Neuronal stem cell (in vitro differentiated cells): ENCODE measurements at regions not wholly inside any gene's neighbourhood (a gene's known extent, or its start where the extent isn't known, plus 50 kb on each side); places are given as distances from the start of the nearest gene placed in this dataset.
"Not testable (repeated sequence)": the region's sequence is repeated elsewhere in the genome, so short reads cannot be mapped to it uniquely, and the experiment has no call there.

Experiments
- DNase-seq: peaks from one replicate; pipeline ENCODE4 v3.0.0-alpha.2; 2013; ENCODE audit warnings: low spot score
- H2AFZ ChIP-seq: one replicate; pipeline ENCODE4 v1.6.1; 2013; ENCODE audit warnings: mild to moderate bottlenecking, low read length, inconsistent platforms
- H2AK5ac ChIP-seq: 2 replicates; pipeline ENCODE4 v1.6.1; 2013; ENCODE audit warnings: low read depth, mild to moderate bottlenecking, inconsistent platforms, low read length, moderate library complexity, mixed read lengths
- H2BK120ac ChIP-seq: 2 replicates; pipeline ENCODE4 v1.6.1; 2013; ENCODE audit warnings: low read depth, mild to moderate bottlenecking, inconsistent platforms, low read length, moderate library complexity, mixed read lengths
- H2BK12ac ChIP-seq: one replicate; pipeline ENCODE4 v1.6.1; 2013; ENCODE audit warnings: low read length, inconsistent platforms
- H2BK15ac ChIP-seq: 2 replicates; pipeline ENCODE4 v1.6.1; 2013; ENCODE audit warnings: mild to moderate bottlenecking, low read length, inconsistent platforms, mixed read lengths
- H2BK5ac ChIP-seq: one replicate; pipeline ENCODE4 v1.6.1; 2013; ENCODE audit warnings: inconsistent platforms, mild to moderate bottlenecking, low read length, moderate library complexity
- H3K14ac ChIP-seq: one replicate; pipeline ENCODE4 v1.6.1; 2013; ENCODE audit warnings: low read length, inconsistent platforms
- H3K18ac ChIP-seq: 2 replicates; pipeline ENCODE4 v1.6.1; 2013; ENCODE audit warnings: low read length, inconsistent platforms
- H3K23ac ChIP-seq: 2 replicates; pipeline ENCODE4 v1.6.1; 2013; ENCODE audit warnings: low read depth, mild to moderate bottlenecking, mixed read lengths, low read length, inconsistent platforms; ENCODE audit not compliant: poor library complexity
- H3K27ac ChIP-seq: replicated peaks from 3 replicates; pipeline ENCODE4 v1.5.1; 2013; ENCODE audit warnings: low read length, inconsistent platforms
- H3K27me3 ChIP-seq, 3 experiments: 2 replicates each; pipeline ENCODE4 v1.6.1; 2013; ENCODE audit warnings: low read length in 3 of 3, mild to moderate bottlenecking in 2 of 3, inconsistent platforms in 1 of 3, low read depth in 1 of 3, mixed read lengths in 1 of 3, moderate library complexity in 1 of 3; ENCODE audit not compliant: control insufficient read depth in 3 of 3, insufficient read depth in 3 of 3
- H3K36me3 ChIP-seq, 2 donors: replicated peaks in 1 of 2; 2 replicates each; pipeline ENCODE4 v1.6.1; 2013; ENCODE audit warnings: low read length in 2 of 2; ENCODE audit not compliant: control insufficient read depth in 2 of 2, insufficient read depth in 2 of 2
- H3K4ac ChIP-seq: 2 replicates; pipeline ENCODE4 v1.6.1; 2013; ENCODE audit warnings: inconsistent platforms, mild to moderate bottlenecking, low read length, moderate library complexity
- H3K4me1 ChIP-seq, 2 donors: 1 replicate in 1 of 2; 2 replicates in 1 of 2; pipeline ENCODE4 v1.6.1; 2013; ENCODE audit warnings: low read length in 2 of 2, low read depth in 1 of 2; ENCODE audit not compliant: control insufficient read depth in 2 of 2, insufficient read depth in 1 of 2
- H3K4me2 ChIP-seq: one replicate; pipeline ENCODE4 v1.6.1; 2013; ENCODE audit warnings: mild to moderate bottlenecking, low read length, inconsistent platforms; ENCODE audit not compliant: insufficient read depth, poor library complexity, severe bottlenecking
- H3K4me3 ChIP-seq, 2 donors: 2 replicates each; pipeline ENCODE4 v1.5.1; 2013; ENCODE audit warnings: low read length in 2 of 2, mild to moderate bottlenecking in 2 of 2, inconsistent platforms in 1 of 2, moderate library complexity in 1 of 2
- H3K79me1 ChIP-seq: one replicate; pipeline ENCODE4 v1.6.1; 2013; ENCODE audit warnings: low read depth, mild to moderate bottlenecking, inconsistent platforms, low read length, moderate library complexity
- H3K9ac ChIP-seq: one replicate; pipeline ENCODE4 v1.6.1; 2013; ENCODE audit warnings: mild to moderate bottlenecking, low read depth, low read length, inconsistent platforms; ENCODE audit not compliant: poor library complexity
- H3K9me3 ChIP-seq, 2 donors: replicated peaks in 1 of 2; 2 replicates each; pipeline versions ENCODE3 to v1.6.1; 2013; ENCODE audit warnings: low read length in 2 of 2, mild to moderate bottlenecking in 2 of 2, inconsistent platforms in 1 of 2, low read depth in 1 of 2, mixed read lengths in 1 of 2, moderate library complexity in 1 of 2; ENCODE audit not compliant: control insufficient read depth in 2 of 2, insufficient read depth in 1 of 2
- H4K8ac ChIP-seq: one replicate; pipeline ENCODE4 v1.6.1; 2013; ENCODE audit warnings: low read depth, mild to moderate bottlenecking, inconsistent platforms, low read length, moderate library complexity
- H4K91ac ChIP-seq: one replicate; pipeline ENCODE4 v1.6.1; 2013; ENCODE audit warnings: low read length, low read depth, mild to moderate bottlenecking, inconsistent platforms; ENCODE audit not compliant: poor library complexity
- WGBS, 2 donors: extraction: QIAGEN DNeasy Blood & Tissue Kit; methylation state at CpG; one replicate each; pipeline ENCODE4 v1.1.7; 2013; ENCODE audit warnings: missing lambda C conversion rate in 2 of 2, mixed read lengths in 1 of 2; ENCODE audit not compliant: insufficient read length in 2 of 2, insufficient replicate concordance in 1 of 2; ENCODE audit errors: extremely low coverage in 2 of 2; 5-methylcytosine and 5-hydroxymethylcytosine counted together

GRCh38 chr20:53773792-53774401 lies 180.3 kb upstream of the ZNF217 start:
- peaks cover 0 to 5% of the 10 kb centered on the region in 2 donors for H3K4me1 ChIP-seq
- H3K18ac ChIP-seq = no peak overlapping the region
- WGBS, 2 donors = no CpG with 5 or more reads among the region's 1 CpG
- no peak overlapping the region for H4K8ac ChIP-seq
- no peak overlapping the region for H2AFZ ChIP-seq
- H3K23ac ChIP-seq = no peak overlapping the region
- H3K4me3 ChIP-seq = no peak overlapping the region
- H2BK120ac ChIP-seq = no peak overlapping the region
- no peaks in the 10 kb centered on the region for H3K9me3 ChIP-seq
- no peaks in the 10 kb centered on the region for H3K79me1 ChIP-seq
- H2AK5ac ChIP-seq = no peak overlapping the region
- H2BK5ac ChIP-seq = no peak overlapping the region
- H2BK12ac ChIP-seq = no peak overlapping the region
- no peak overlapping the region for H3K27ac ChIP-seq
- H3K14ac ChIP-seq = no peak overlapping the region
- H3K4ac ChIP-seq = no peak overlapping the region
- no peak overlapping the region for H4K91ac ChIP-seq
- H3K27me3 ChIP-seq = no peaks in the 10 kb centered on the region
- H3K9ac ChIP-seq = no peak overlapping the region
- DNase-seq = no peak
- no peak overlapping the region for H2BK15ac ChIP-seq
- H3K4me2 ChIP-seq = no peak overlapping the region
- H3K36me3 ChIP-seq = no peaks in the 10 kb centered on the region

DNA sequence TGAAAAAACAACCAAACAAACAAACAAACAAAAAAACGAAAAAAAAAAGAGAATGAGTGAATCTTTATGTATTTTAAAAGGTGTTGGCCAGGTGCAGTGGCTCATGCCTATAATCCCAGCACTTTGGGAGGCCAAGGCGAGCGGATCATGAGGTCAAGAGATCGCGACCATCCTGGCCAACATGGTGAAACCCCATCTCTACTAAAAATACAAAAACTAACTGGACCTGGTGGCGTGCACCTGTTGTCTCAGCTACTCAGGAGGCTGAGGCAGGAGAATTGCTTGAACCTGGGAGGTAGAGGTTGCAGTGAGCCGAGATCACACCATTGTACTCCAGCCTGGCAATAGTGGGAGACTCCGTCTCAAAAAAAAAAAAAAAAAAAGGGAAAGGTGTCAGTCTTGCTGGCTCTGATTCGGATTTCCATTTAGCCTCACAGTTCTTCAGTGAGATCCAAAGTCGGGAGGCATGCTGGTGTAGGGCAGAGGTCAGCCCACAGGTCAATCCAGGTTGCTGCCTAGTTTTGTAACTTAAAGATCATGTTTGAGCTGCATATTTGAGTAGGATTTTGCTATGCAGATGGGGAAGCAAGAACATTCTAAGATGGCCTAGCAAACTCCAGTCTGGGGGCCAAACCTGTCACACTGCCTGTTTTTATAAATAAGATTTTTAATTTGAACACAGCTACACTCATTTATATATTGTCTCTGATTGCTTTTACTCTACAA lies 179.6 kb upstream of the ZNF217 start:
- not testable (repeated sequence) for H4K8ac ChIP-seq, H3K27ac ChIP-seq, H2BK5ac ChIP-seq, H2BK120ac ChIP-seq, H3K4me2 ChIP-seq, H2BK12ac ChIP-seq, H3K4ac ChIP-seq, H4K91ac ChIP-seq, H2AK5ac ChIP-seq, H3K79me1 ChIP-seq, H2BK15ac ChIP-seq, H3K4me3 ChIP-seq, H3K18ac ChIP-seq, DNase-seq, H3K9ac ChIP-seq, H3K9me3 ChIP-seq, H3K14ac ChIP-seq, H3K27me3 ChIP-seq, H2AFZ ChIP-seq, H3K4me1 ChIP-seq, H3K23ac ChIP-seq, H3K36me3 ChIP-seq
- no CpG with 5 or more reads among the region's 10 CpGs for WGBS, 2 donors

GRCh38 chr20:53769041-53769440 lies 175.4 kb upstream of the ZNF217 start:
- no peak overlapping the region for H2BK12ac ChIP-seq
- no peaks in the 10 kb centered on the region for H3K27me3 ChIP-seq
- no peak for DNase-seq
- H2AK5ac ChIP-seq = no peak overlapping the region
- H3K14ac ChIP-seq = no peak overlapping the region
- no peak overlapping the region for H2BK120ac ChIP-seq
- no CpG with 5 or more reads among the region's 5 CpGs for WGBS, 2 donors
- H3K4me1 ChIP-seq = peaks cover 5 to 8% of the 10 kb centered on the region in 2 donors
- H3K79me1 ChIP-seq = no peaks in the 10 kb centered on the region
- H3K18ac ChIP-seq = no peak overlapping the region
- no peak overlapping the region for H4K8ac ChIP-seq
- no peak overlapping the region for H3K4me2 ChIP-seq
- no peak overlapping the region for H2AFZ ChIP-seq
- no peak overlapping the region for H3K27ac ChIP-seq
- no peak overlapping the region for H3K9ac ChIP-seq
- H3K9me3 ChIP-seq = no peaks in the 10 kb centered on the region
- H4K91ac ChIP-seq = no peak overlapping the region
- no peaks in the 10 kb centered on the region for H3K36me3 ChIP-seq
- H2BK15ac ChIP-seq = no peak overlapping the region
- no peak overlapping the region for H3K4ac ChIP-seq
- H2BK5ac ChIP-seq = no peak overlapping the region
- H3K23ac ChIP-seq = no peak overlapping the region
- H3K4me3 ChIP-seq = no peak overlapping the region

DNA sequence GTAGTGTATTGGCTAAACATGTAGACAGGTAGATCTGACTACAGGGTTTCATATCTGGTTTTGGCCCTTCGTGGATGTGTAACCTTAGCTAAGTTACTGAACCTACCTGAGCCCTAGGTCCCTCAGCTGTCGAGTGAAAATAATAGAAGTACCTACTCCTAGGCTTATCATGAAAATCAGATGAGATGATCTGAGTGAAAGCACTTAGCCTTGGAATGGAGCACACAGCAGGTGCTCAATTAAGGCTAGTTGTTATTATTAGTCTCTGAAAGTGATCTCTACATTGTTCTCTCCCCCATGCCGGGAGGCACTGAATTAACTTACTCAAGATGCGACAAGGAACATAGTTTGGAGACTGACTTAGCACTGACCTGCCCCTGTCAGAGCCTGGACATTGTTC lies 174.7 kb upstream of the ZNF217 start:
- no CpG with 5 or more reads among the region's 4 CpGs for WGBS, 2 donors
- H4K8ac ChIP-seq = no peak overlapping the region
- no peak overlapping the region for H3K23ac ChIP-seq
- H3K14ac ChIP-seq = no peak overlapping the region
- no peak overlapping the region for H3K18ac ChIP-seq
- H2AFZ ChIP-seq = no peak overlapping the region
- H2BK12ac ChIP-seq = no peak overlapping the region
- H3K4me3 ChIP-seq = no peak overlapping the region
- DNase-seq = no peak
- H3K4me2 ChIP-seq = no peak overlapping the region
- no peak overlapping the region for H2BK15ac ChIP-seq
- no peaks in the 10 kb centered on the region for H3K79me1 ChIP-seq
- no peak overlapping the region for H2BK120ac ChIP-seq
- no peak overlapping the region for H3K4ac ChIP-seq
- no peak overlapping the region for H2BK5ac ChIP-seq
- no peak overlapping the region for H4K91ac ChIP-seq
- no peak overlapping the region for H3K9ac ChIP-seq
- no peak overlapping the region for H2AK5ac ChIP-seq
- H3K27ac ChIP-seq = no peak overlapping the region
- H3K9me3 ChIP-seq = no peaks in the 10 kb centered on the region
- no peaks in the 10 kb centered on the region for H3K27me3 ChIP-seq
- peaks cover 7 to 8% of the 10 kb centered on the region in 2 donors for H3K4me1 ChIP-seq
- no peaks in the 10 kb centered on the region for H3K36me3 ChIP-seq
